ENCODE measurements at regions not wholly inside any gene's neighbourhood (a gene's known extent, or its start where the extent isn't known, plus 50 kb on each side); places are given as distances from the start of the nearest gene placed in this dataset.

DNA sequence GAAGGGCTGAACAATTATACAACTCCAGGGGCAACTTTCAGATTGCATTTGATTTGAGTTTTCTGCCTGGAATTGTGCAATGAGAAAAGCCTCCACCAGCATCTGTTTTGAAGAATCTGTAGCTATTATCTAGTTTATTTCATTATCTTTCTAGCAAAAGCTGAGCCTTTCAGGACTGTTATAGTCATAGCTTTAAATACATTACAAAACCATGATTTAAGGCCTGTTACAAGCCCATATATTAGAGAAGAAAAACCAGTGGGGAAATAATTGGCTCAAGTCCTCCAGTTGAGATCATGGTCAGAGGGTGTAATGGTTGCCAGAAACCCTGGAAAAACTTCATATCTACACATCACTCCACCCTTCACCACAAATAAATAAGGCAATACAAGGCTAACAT, 676.2 kb downstream of the HDGFL1 start:
- H3K9me3 ChIP-seq = no peaks in the 10 kb centered on the region
- no peak overlapping the region for H3K4me3 ChIP-seq
- H3K36me3 ChIP-seq = no peaks in the 10 kb centered on the region
- H3K27me3 ChIP-seq = no peaks in the 10 kb centered on the region
- TF ChIP-seq EP300 (IDR thresholded peaks at IDR 0.05) = no peak
- TF ChIP-seq POLR2AphosphoS5 (IDR thresholded peaks at IDR 0.05) = no peak
- no peak for TF ChIP-seq POLR2A (IDR thresholded peaks at IDR 0.05)
- TF ChIP-seq, protein P1, sequence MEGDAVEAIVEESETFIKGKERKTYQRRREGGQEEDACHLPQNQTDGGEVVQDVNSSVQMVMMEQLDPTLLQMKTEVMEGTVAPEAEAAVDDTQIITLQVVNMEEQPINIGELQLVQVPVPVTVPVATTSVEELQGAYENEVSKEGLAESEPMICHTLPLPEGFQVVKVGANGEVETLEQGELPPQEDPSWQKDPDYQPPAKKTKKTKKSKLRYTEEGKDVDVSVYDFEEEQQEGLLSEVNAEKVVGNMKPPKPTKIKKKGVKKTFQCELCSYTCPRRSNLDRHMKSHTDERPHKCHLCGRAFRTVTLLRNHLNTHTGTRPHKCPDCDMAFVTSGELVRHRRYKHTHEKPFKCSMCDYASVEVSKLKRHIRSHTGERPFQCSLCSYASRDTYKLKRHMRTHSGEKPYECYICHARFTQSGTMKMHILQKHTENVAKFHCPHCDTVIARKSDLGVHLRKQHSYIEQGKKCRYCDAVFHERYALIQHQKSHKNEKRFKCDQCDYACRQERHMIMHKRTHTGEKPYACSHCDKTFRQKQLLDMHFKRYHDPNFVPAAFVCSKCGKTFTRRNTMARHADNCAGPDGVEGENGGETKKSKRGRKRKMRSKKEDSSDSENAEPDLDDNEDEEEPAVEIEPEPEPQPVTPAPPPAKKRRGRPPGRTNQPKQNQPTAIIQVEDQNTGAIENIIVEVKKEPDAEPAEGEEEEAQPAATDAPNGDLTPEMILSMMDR (IDR thresholded peaks at IDR 0.05) = no peak
- H3K4me1 ChIP-seq = no peaks in the 10 kb centered on the region
- DNase-seq = peak in 1 of 2 donors; percentile 38
- no peak overlapping the region for H3K27ac ChIP-seq
- intact Hi-C loops (cut with DNase I; ENCODE audit: low total_unique reads) = no loop called here

DNA sequence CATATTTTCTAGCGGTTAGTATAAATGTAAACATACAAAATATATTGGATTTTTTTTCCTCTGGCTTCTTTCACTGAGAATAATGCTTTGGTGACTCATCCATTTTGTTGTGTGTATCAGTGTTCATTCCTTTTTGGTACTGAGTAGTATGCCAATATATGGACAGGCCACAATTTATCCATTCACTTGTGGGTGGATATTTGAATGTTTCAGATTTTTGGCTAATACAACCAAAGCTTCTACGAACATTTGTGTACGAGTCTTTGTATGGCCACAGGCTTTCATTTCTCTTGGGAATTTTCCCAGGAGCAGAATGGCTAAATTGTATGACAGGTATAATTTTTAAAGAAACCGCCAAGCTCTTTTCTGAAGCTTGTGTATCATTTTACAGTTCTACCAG, 677.5 kb downstream of the HDGFL1 start:
- H3K36me3 ChIP-seq = no peaks in the 10 kb centered on the region
- intact Hi-C loops (cut with DNase I; ENCODE audit: low total_unique reads) = no loop called here
- WGBS, 5 donors = 79 to 90% (median 88%) methylated on average over 4 of the region's 4 CpGs
- H3K4me1 ChIP-seq = no peaks in the 10 kb centered on the region
- no peaks in the 10 kb centered on the region for H3K27me3 ChIP-seq
- DNase-seq = no peak
- peaks cover 0 to 3% (median 0%) of the 10 kb centered on the region in 4 donors for H3K9me3 ChIP-seq
- H3K4me3 ChIP-seq = no peak overlapping the region
- no peak overlapping the region for H3K27ac ChIP-seq
- TF ChIP-seq, protein P1 (IDR thresholded peaks at IDR 0.05) = no peak
- TF ChIP-seq EP300 (IDR thresholded peaks at IDR 0.05) (no peak), POLR2AphosphoS5 (IDR thresholded peaks at IDR 0.05) (no peak), POLR2A (IDR thresholded peaks at IDR 0.05) (no peak)

DNA sequence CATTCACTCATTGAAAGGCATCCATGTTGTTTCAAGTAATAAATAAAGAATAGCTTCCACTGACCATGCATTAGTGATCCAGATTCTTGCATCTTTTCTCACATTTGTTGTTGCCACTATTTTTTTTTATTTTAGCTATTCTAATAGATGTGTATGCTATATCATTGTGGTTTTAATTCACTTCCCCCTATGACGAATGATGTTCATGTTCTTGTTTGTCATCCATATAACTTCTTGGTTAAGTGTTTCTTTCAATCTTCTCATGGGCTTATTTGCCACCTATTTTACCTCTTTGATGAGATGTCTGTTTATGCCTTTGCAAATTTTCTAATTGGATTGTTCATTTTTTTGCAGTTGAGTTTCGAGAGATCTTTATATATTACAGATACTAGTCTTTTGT, 681.2 kb downstream of the HDGFL1 start:
- 77 to 85% (median 83%) methylated on average over 2 of the region's 2 CpGs for WGBS, 5 donors
- Histone ChIP-seq H3K27me3 (no peaks in the 10 kb centered on the region), H3K36me3 (no peaks in the 10 kb centered on the region), H3K4me1 (no peaks in the 10 kb centered on the region), H3K9me3 (peaks cover 0 to 12% (median 3%) of the 10 kb centered on the region in 4 donors), H3K27ac (no peak overlapping the region), H3K4me3 (no peak overlapping the region)
- intact Hi-C loops (cut with DNase I; ENCODE audit: low total_unique reads) = no loop called here
- TF ChIP-seq POLR2AphosphoS5 (IDR thresholded peaks at IDR 0.05) (no peak), POLR2A (IDR thresholded peaks at IDR 0.05) (no peak), EP300 (IDR thresholded peaks at IDR 0.05) (no peak)
- TF ChIP-seq, protein P1 (IDR thresholded peaks at IDR 0.05) = no peak
- DNase-seq = no peak

DNA sequence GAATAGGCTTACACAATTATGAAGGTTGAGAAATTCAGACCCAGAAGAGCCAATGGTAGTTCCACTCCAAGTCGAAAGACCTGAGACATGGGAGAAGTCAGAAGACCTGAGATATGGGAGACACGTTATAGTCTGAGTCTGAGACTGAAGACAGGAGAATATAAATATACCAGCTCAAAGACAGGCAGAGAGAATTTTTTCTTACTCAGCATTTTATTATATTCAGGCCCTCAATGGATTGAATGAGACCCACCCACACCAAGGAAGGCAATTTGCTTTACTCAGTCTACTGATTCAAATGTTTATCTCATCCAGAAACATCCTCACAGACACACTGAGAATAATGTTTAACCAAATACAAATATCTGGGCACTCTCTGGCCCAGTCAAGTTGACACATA, 693.5 kb downstream of the HDGFL1 start:
- TF ChIP-seq EP300 (IDR thresholded peaks at IDR 0.05) = no peak
- no peak for TF ChIP-seq POLR2AphosphoS5 (IDR thresholded peaks at IDR 0.05)
- no peak for TF ChIP-seq POLR2A (IDR thresholded peaks at IDR 0.05)
- TF ChIP-seq, protein P1 (IDR thresholded peaks at IDR 0.05) = no peak
- WGBS, 5 donors = 65 to 96% (median 88%) methylated on average over 2 of the region's 2 CpGs

More for the DNA sequence above, 693.5 kb downstream of the HDGFL1 start:
- no peak overlapping the region for H3K4me3 ChIP-seq
- DNase-seq = no peak
- peaks cover 0 to 27% (median 17%) of the 10 kb centered on the region in 4 donors for H3K9me3 ChIP-seq
- no peaks in the 10 kb centered on the region for H3K27me3 ChIP-seq
- H3K4me1 ChIP-seq = no peaks in the 10 kb centered on the region
- intact Hi-C loops (cut with DNase I; ENCODE audit: low total_unique reads) = no loop called here
- no peaks in the 10 kb centered on the region for H3K36me3 ChIP-seq
- no peak overlapping the region for H3K27ac ChIP-seq

All from stomach (tissue), 8 donors.